Loucy (cell line): ENCODE measurements at regions not wholly inside any gene's neighbourhood (a gene's known extent, or its start where the extent isn't known, plus 50 kb on each side); places are given as distances from the start of the nearest gene placed in this dataset.

ENCODE experiments used
- H2AFZ ChIP-seq: fragments of 200-600 bp; sonication (generic); 2 replicates; pipeline ENCODE4 v1.6.0; 2016; ENCODE audit warnings: antibody characterized with exemption, mild to moderate bottlenecking, low read length, moderate library complexity
- H3F3A ChIP-seq: fragments of 200-600 bp; 2 replicates; pipeline ENCODE4 v1.6.0; 2016; ENCODE audit warnings: antibody characterized with exemption, low read depth, mild to moderate bottlenecking
- H3K27me3 ChIP-seq: fragments of 200-600 bp; sonication (generic); 2 replicates; pipeline ENCODE4 v1.6.1; 2014; ENCODE audit warnings: low read length, mild to moderate bottlenecking; ENCODE audit not compliant: insufficient read depth, poor library complexity, severe bottlenecking
- H3K36me3 ChIP-seq: fragments of 200-600 bp; sonication (generic); 2 replicates; pipeline ENCODE4 v1.6.1; 2016; ENCODE audit warnings: low read length; ENCODE audit not compliant: insufficient read depth
- H3K4me1 ChIP-seq: fragments of 200-600 bp; sonication (generic); 2 replicates; pipeline ENCODE4 v1.5.1; 2014; ENCODE audit warnings: low read length, mild to moderate bottlenecking; ENCODE audit not compliant: insufficient read depth, poor library complexity, severe bottlenecking
- H3K4me2 ChIP-seq: fragments of 200-600 bp; sonication (generic); 2 replicates; pipeline ENCODE4 v1.6.0; 2014; ENCODE audit warnings: antibody characterized with exemption, low read length, low read depth, mild to moderate bottlenecking; ENCODE audit not compliant: poor library complexity, severe bottlenecking
- H3K4me3 ChIP-seq: fragments of 200-600 bp; sonication (generic); 2 replicates; pipeline ENCODE4 v1.5.1; 2014; ENCODE audit warnings: low read length, mild to moderate bottlenecking, mixed read lengths; ENCODE audit not compliant: poor library complexity, severe bottlenecking
- H3K79me2 ChIP-seq: fragments of 200-600 bp; sonication (generic); 2 replicates; pipeline ENCODE4 v1.6.1; 2014; ENCODE audit warnings: low read length; ENCODE audit not compliant: insufficient read depth
- H3K9ac ChIP-seq: fragments of 200-600 bp; sonication (generic); 2 replicates; pipeline ENCODE4 v1.6.0; 2014; ENCODE audit warnings: mild to moderate bottlenecking, low read depth, low read length, moderate library complexity; ENCODE audit not compliant: poor library complexity, severe bottlenecking
- H3K9me2 ChIP-seq: fragments of 200-600 bp; sonication (generic); replicated peaks from 2 replicates; pipeline ENCODE4 v1.6.1; 2016; ENCODE audit warnings: low read depth, low read length, mixed read lengths
- H3K9me3 ChIP-seq: fragments of 200-600 bp; sonication (generic); 2 replicates; pipeline ENCODE4 v1.6.1; 2014; ENCODE audit warnings: mild to moderate bottlenecking, antibody characterized with exemption, low read length, low read depth; ENCODE audit not compliant: insufficient read depth
- H4K20me1 ChIP-seq: fragments of 200-600 bp; sonication (generic); 2 replicates; pipeline ENCODE4 v1.6.0; 2014; ENCODE audit warnings: antibody characterized with exemption, low read length, mild to moderate bottlenecking; ENCODE audit not compliant: insufficient read depth, poor library complexity, severe bottlenecking
- CTCF ChIP-seq: fragments of 200-600 bp; sonication (generic); conservative IDR thresholded peaks from 2 replicates; pipeline ENCODE4 v1.5.1; 2014; ENCODE audit warnings: mild to moderate bottlenecking, antibody characterized with exemption, low read length
- EZH2phosphoT487 ChIP-seq: fragments of 200-600 bp; IDR thresholded peaks from 2 replicates; pipeline ENCODE4 v1.6.1; 2018; ENCODE audit warnings: antibody characterized with exemption, mild to moderate bottlenecking, moderate library complexity, borderline replicate concordance

- no peak overlapping the region for H3K9ac ChIP-seq
- no peak overlapping the region for H3K4me2 ChIP-seq
- H4K20me1 ChIP-seq = no peaks in the 10 kb centered on the region
- H3K9me2 ChIP-seq = no peaks in the 10 kb centered on the region
- no peaks in the 10 kb centered on the region for H3K36me3 ChIP-seq
- H3K9me3 ChIP-seq = no peaks in the 10 kb centered on the region
- H3K4me1 ChIP-seq = no peaks in the 10 kb centered on the region
- no peaks in the 10 kb centered on the region for H3K27me3 ChIP-seq
- no peaks in the 10 kb centered on the region for H3K79me2 ChIP-seq
- no peak overlapping the region for H3K4me3 ChIP-seq
- H2AFZ ChIP-seq = no peak overlapping the region
- H3F3A ChIP-seq = no peaks in the 10 kb centered on the region
- TF ChIP-seq CTCF (no peak), EZH2phosphoT487 (no peak)
These were observed 67.2 kb upstream of the ZNF527 start for GRCh38 chr19:37303591-37304171.

- Histone ChIP-seq H3K36me3 (no peaks in the 10 kb centered on the region), H3K79me2 (no peaks in the 10 kb centered on the region), H3K9me2 (no peaks in the 10 kb centered on the region), H3K9me3 (no peaks in the 10 kb centered on the region), H3F3A (no peaks in the 10 kb centered on the region), H3K4me2 (no peak overlapping the region), H3K4me3 (no peak overlapping the region), H3K4me1 (no peaks in the 10 kb centered on the region), H3K9ac (no peak overlapping the region), H3K27me3 (no peaks in the 10 kb centered on the region), H4K20me1 (no peaks in the 10 kb centered on the region), H2AFZ (no peak overlapping the region)
- TF ChIP-seq EZH2phosphoT487 (no peak), CTCF (no peak)
These were observed 66.6 kb upstream of the ZNF527 start for GRCh38 chr19:37304190-37304883.

- TF ChIP-seq EZH2phosphoT487 (no peak), CTCF (no peak)
- Histone ChIP-seq H3K36me3 (no peaks in the 10 kb centered on the region), H3K4me2 (no peak overlapping the region), H3K4me1 (no peaks in the 10 kb centered on the region), H3K9me2 (no peaks in the 10 kb centered on the region), H4K20me1 (no peaks in the 10 kb centered on the region), H3F3A (no peaks in the 10 kb centered on the region), H3K9ac (no peak overlapping the region), H3K4me3 (no peak overlapping the region), H3K79me2 (no peaks in the 10 kb centered on the region), H2AFZ (no peak overlapping the region), H3K9me3 (no peaks in the 10 kb centered on the region), H3K27me3 (no peaks in the 10 kb centered on the region)
These were observed 66.0 kb upstream of the ZNF527 start for GRCh38 chr19:37304884-37305255.
